ENCODE measurements at regions not wholly inside any gene's neighbourhood (a gene's known extent, or its start where the extent isn't known, plus 50 kb on each side); places are given as distances from the start of the nearest gene placed in this dataset.

DNA sequence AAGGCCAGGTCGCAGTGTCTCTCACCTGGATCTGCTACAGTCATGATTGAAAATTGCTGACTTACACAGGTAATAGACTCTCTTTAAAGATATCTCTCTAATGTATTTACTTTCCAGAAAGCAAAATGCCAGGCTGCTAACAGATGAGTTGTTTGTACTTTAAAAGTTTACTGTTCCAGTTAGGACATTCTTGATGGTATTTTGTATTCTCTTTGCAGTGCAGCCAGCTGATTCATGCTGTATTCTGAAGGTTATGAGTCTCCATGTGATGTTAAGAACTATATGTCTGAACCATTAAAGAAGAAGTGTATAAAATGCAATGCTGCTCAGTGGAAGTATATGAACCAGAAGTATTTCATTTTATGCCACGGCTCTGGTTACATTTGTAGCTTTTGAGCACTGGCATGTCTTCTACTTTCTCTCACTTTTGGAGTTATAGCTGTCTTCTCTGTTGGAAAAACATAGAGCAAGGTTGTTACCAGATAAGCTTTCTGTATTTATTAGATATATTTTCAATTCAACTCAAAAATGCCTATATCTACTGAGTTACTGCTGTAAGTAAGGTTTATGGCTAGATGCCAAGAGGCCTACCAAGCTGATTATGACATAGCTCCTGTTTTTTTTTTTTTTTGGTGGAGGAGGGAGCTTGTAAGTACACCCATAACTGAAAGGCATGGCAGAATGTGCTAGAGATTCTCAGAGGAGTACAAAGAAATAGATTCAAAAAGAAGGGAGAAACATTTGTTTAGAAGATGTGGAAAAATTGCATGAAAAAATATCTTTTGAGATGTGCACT is 130.5 kb upstream of the MAN1A1 start:
- TF ChIP-seq, protein P1, sequence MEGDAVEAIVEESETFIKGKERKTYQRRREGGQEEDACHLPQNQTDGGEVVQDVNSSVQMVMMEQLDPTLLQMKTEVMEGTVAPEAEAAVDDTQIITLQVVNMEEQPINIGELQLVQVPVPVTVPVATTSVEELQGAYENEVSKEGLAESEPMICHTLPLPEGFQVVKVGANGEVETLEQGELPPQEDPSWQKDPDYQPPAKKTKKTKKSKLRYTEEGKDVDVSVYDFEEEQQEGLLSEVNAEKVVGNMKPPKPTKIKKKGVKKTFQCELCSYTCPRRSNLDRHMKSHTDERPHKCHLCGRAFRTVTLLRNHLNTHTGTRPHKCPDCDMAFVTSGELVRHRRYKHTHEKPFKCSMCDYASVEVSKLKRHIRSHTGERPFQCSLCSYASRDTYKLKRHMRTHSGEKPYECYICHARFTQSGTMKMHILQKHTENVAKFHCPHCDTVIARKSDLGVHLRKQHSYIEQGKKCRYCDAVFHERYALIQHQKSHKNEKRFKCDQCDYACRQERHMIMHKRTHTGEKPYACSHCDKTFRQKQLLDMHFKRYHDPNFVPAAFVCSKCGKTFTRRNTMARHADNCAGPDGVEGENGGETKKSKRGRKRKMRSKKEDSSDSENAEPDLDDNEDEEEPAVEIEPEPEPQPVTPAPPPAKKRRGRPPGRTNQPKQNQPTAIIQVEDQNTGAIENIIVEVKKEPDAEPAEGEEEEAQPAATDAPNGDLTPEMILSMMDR (IDR thresholded peaks at IDR 0.05) = no peak
- TF ChIP-seq POLR2A (IDR thresholded peaks at IDR 0.05) = no peak

Data from uterus (tissue), 2 donors.